ENCODE measurements at regions not wholly inside any gene's neighbourhood (a gene's known extent, or its start where the extent isn't known, plus 50 kb on each side); places are given as distances from the start of the nearest gene placed in this dataset.

DNA sequence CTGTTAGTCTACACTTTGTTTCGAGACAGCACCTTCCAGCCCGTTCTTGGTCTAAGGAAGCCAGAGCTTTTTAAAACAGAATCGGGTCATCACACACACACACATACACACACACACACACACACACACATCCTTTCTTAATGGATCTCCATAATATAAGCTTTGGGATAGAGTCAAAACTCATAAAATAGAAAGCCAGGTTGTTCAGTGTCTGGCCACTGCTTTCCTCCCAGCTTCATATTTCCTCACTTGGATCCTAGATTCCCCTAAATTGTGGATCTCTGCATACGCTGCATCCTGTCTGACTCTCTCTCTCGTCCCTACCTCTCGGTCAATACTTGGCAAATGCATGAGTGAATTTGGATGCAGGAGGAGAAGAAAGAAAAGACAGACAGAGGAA lies 120.5 kb upstream of the SLC14A2 start:
- Histone ChIP-seq H3K36me3 (replicated peaks in 1 of 2; ENCODE audit: control extremely low read depth in 1 of 2, control insufficient read depth in 1 of 2, extremely low read depth in 1 of 2, insufficient read depth in 2 of 2, low read length in 1 of 2) (no peaks in the 10 kb centered on the region), H3K4me2 (replicated peaks; ENCODE audit: low read depth, low read length, poor library complexity, severe bottlenecking) (no peak overlapping the region), H3K27ac (ENCODE audit: low read length in 2 of 2) (no peak overlapping the region), H3K4me3 (ENCODE audit: control extremely low read depth in 1 of 5, extremely low read depth in 1 of 5, insufficient read depth in 1 of 5, low read depth in 2 of 5, low read length in 4 of 5) (no peak overlapping the region), H3K79me2 (ENCODE audit: control insufficient read depth, insufficient read depth, low read length) (no peaks in the 10 kb centered on the region), H3K4me1 (ENCODE audit: control insufficient read depth in 2 of 2, insufficient read depth in 2 of 2, low read length in 2 of 2) (no peaks in the 10 kb centered on the region), H3K9ac (ENCODE audit: low read length) (no peak overlapping the region), H2AFZ (ENCODE audit: insufficient read depth, low read depth, low read length, poor library complexity, severe bottlenecking) (no peak overlapping the region), H3K27me3 (replicated peaks in 1 of 4; ENCODE audit: control extremely low read depth in 1 of 4, control insufficient read depth in 3 of 4, insufficient read depth in 4 of 4, low read length in 3 of 4) (peaks cover 0 to 3% (median 0%) of the 10 kb centered on the region in 4 experiments), H4K20me1 (ENCODE audit: control insufficient read depth, insufficient read depth, low read length, poor library complexity, severe bottlenecking) (no peaks in the 10 kb centered on the region), H3K9me3 (ENCODE audit: control extremely low read depth in 1 of 3, control insufficient read depth in 2 of 3, insufficient read depth in 1 of 3, low read length in 2 of 3) (no peaks in the 10 kb centered on the region)
- DNase-seq (no peak), ATAC-seq (ENCODE audit: low read depth) (no peak)
- Mint-ChIP-seq H3K27ac (no peak overlapping the region), H3K9me3 (ENCODE audit: insufficient read depth) (no peaks in the 10 kb centered on the region), H3K27me3 (peaks cover 6% of the 10 kb centered on the region), H3K4me3 (no peak overlapping the region), H3K4me1 (no peaks in the 10 kb centered on the region)
- WGBS (ENCODE audit: insufficient coverage): no CpG with 5 or more reads among the region's 6 CpGs
- TF ChIP-seq, protein P1, sequence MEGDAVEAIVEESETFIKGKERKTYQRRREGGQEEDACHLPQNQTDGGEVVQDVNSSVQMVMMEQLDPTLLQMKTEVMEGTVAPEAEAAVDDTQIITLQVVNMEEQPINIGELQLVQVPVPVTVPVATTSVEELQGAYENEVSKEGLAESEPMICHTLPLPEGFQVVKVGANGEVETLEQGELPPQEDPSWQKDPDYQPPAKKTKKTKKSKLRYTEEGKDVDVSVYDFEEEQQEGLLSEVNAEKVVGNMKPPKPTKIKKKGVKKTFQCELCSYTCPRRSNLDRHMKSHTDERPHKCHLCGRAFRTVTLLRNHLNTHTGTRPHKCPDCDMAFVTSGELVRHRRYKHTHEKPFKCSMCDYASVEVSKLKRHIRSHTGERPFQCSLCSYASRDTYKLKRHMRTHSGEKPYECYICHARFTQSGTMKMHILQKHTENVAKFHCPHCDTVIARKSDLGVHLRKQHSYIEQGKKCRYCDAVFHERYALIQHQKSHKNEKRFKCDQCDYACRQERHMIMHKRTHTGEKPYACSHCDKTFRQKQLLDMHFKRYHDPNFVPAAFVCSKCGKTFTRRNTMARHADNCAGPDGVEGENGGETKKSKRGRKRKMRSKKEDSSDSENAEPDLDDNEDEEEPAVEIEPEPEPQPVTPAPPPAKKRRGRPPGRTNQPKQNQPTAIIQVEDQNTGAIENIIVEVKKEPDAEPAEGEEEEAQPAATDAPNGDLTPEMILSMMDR (IDR thresholded peaks at IDR 0.05): no peak
- no peak for TF ChIP-seq EZH2 (IDR thresholded peaks at IDR 0.05; ENCODE audit: borderline replicate concordance, insufficient read depth, low read depth, low read length, poor library complexity, severe bottlenecking)
- POLR2A ChIA-PET: no interaction called here
- intact Hi-C loops (cut with micrococcal nuclease): no loop called here
- CTCF ChIA-PET: no interaction called here

DNA sequence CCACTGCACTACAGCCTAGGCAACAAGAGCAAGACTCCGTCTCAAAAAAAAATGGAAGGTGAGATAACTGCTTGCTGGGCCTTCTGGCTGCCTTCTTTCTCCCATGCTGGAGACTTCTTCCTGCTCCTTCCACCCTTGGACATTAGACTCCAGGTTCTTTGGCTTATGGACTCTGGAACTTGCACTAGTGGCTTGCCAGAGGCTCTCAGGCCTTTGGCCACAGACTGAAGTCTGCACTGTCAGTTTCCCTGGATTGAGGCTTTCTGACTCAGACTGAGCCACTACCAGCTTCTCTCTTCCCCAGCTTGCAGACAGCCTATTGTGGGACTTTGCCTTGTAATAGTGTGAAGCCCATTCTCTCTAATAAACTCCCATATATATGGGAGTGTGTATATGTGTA lies 118.5 kb upstream of the SLC14A2 start:
- ATAC-seq (ENCODE audit: low read depth): no peak
- no peak for DNase-seq
- intact Hi-C loops (cut with micrococcal nuclease): no loop called here
- Mint-ChIP-seq H3K27me3 (peaks cover 6% of the 10 kb centered on the region), H3K9me3 (ENCODE audit: insufficient read depth) (no peaks in the 10 kb centered on the region), H3K4me1 (no peaks in the 10 kb centered on the region), H3K4me3 (no peak overlapping the region), H3K27ac (no peak overlapping the region)
- H2AFZ ChIP-seq (ENCODE audit: insufficient read depth, low read depth, low read length, poor library complexity, severe bottlenecking): no peak overlapping the region
- POLR2A ChIA-PET: no interaction called here
- CTCF ChIA-PET: no interaction called here
- 100% methylated on average over 1 of the region's 1 CpG for WGBS (ENCODE audit: insufficient coverage)
- no peaks in the 10 kb centered on the region for H3K79me2 ChIP-seq (ENCODE audit: control insufficient read depth, insufficient read depth, low read length)
- no peaks in the 10 kb centered on the region for H3K9me3 ChIP-seq (ENCODE audit: control extremely low read depth in 1 of 3, control insufficient read depth in 2 of 3, insufficient read depth in 1 of 3, low read length in 2 of 3)
- no peak overlapping the region for H3K4me2 ChIP-seq (replicated peaks; ENCODE audit: low read depth, low read length, poor library complexity, severe bottlenecking)
- no peaks in the 10 kb centered on the region for H3K36me3 ChIP-seq (replicated peaks in 1 of 2; ENCODE audit: control extremely low read depth in 1 of 2, control insufficient read depth in 1 of 2, extremely low read depth in 1 of 2, insufficient read depth in 2 of 2, low read length in 1 of 2)
- H3K9ac ChIP-seq (ENCODE audit: low read length): no peak overlapping the region
- H3K27ac ChIP-seq (ENCODE audit: low read length in 2 of 2): no peak overlapping the region
- peaks cover 0 to 3% (median 0%) of the 10 kb centered on the region in 4 experiments for H3K27me3 ChIP-seq (replicated peaks in 1 of 4; ENCODE audit: control extremely low read depth in 1 of 4, control insufficient read depth in 3 of 4, insufficient read depth in 4 of 4, low read length in 3 of 4)
- no peaks in the 10 kb centered on the region for H4K20me1 ChIP-seq (ENCODE audit: control insufficient read depth, insufficient read depth, low read length, poor library complexity, severe bottlenecking)
- H3K4me3 ChIP-seq (ENCODE audit: control extremely low read depth in 1 of 5, extremely low read depth in 1 of 5, insufficient read depth in 1 of 5, low read depth in 2 of 5, low read length in 4 of 5): no peak overlapping the region
- TF ChIP-seq, protein P1 (IDR thresholded peaks at IDR 0.05): no peak
- no peak for TF ChIP-seq EZH2 (IDR thresholded peaks at IDR 0.05; ENCODE audit: borderline replicate concordance, insufficient read depth, low read depth, low read length, poor library complexity, severe bottlenecking)
- H3K4me1 ChIP-seq (ENCODE audit: control insufficient read depth in 2 of 2, insufficient read depth in 2 of 2, low read length in 2 of 2): no peaks in the 10 kb centered on the region
